ENCODE measurements at regions not wholly inside any gene's neighbourhood (a gene's known extent, or its start where the extent isn't known, plus 50 kb on each side); places are given as distances from the start of the nearest gene placed in this dataset.

- TF ChIP-seq CTCF (IDR thresholded peaks at IDR 0.05; ENCODE audit: poor library complexity): no peak
- TF ChIP-seq EZH2phosphoT487 (IDR thresholded peaks at IDR 0.05; ENCODE audit: low read depth, severe bottlenecking, unreplicated experiment): no peak
- TF ChIP-seq EZH2 (IDR thresholded peaks at IDR 0.05; ENCODE audit: borderline replicate concordance): no peak
Measured at GRCh38 chr6:163646866-163647265, 232.3 kb downstream of the QKI start.
